Transverse colon (tissue), 4 donors: ENCODE measurements at regions not wholly inside any gene's neighbourhood (a gene's known extent, or its start where the extent isn't known, plus 50 kb on each side); places are given as distances from the start of the nearest gene placed in this dataset.

Source experiments
- POLR2A ChIP-seq: fragments of 450-650 bp; IDR thresholded peaks from one replicate; pipeline ENCODE4 v1.6.1; 2016; ENCODE audit warnings: antibody characterized with exemption, mild to moderate bottlenecking, moderate library complexity
- POLR2AphosphoS5 ChIP-seq, 3 donors: sonication (generic); formaldehyde crosslinking; IDR thresholded peaks; one replicate each; pipeline ENCODE4 v1.6.1; 2016; ENCODE audit warnings: antibody characterized with exemption in 3 of 3
- TF ChIP-seq, protein P1 (sequence below), 5 experiments: fragments of 200-600 bp in 3 of 5; fragments of 450-650 bp in 2 of 5; sonication (generic) in 3 of 5; IDR thresholded peaks; 1 replicate in 2 of 5; 2 replicates in 3 of 5; pipeline ENCODE4 v1.5.1; 2016 to 2017; ENCODE audit warnings: antibody characterized with exemption in 5 of 5, inconsistent platforms in 3 of 5, mild to moderate bottlenecking in 2 of 5, moderate library complexity in 1 of 5

DNA sequence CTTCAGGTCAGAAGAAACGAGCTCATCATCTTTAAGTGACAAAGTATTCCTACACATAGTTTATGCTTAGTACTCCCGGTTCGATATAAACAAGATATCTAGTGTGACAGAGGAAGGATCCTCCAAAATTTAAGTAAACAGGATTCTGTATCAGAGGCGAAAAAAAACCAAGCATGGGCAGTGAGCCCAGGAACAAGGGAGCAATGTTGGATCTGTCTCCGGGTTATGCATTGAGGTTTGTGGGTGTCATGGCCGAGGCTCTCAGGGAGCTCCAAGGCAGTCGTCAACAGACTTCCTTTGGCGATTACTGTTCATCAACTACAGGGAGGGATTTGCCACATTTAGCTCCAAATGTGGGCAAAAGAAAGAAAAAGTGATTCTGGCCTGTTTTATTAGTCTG lies 319.5 kb downstream of the CBLN4 start:
- TF ChIP-seq, protein P1, sequence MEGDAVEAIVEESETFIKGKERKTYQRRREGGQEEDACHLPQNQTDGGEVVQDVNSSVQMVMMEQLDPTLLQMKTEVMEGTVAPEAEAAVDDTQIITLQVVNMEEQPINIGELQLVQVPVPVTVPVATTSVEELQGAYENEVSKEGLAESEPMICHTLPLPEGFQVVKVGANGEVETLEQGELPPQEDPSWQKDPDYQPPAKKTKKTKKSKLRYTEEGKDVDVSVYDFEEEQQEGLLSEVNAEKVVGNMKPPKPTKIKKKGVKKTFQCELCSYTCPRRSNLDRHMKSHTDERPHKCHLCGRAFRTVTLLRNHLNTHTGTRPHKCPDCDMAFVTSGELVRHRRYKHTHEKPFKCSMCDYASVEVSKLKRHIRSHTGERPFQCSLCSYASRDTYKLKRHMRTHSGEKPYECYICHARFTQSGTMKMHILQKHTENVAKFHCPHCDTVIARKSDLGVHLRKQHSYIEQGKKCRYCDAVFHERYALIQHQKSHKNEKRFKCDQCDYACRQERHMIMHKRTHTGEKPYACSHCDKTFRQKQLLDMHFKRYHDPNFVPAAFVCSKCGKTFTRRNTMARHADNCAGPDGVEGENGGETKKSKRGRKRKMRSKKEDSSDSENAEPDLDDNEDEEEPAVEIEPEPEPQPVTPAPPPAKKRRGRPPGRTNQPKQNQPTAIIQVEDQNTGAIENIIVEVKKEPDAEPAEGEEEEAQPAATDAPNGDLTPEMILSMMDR (IDR thresholded peaks at IDR 0.05) = no peak
- TF ChIP-seq POLR2A = no peak
- TF ChIP-seq POLR2AphosphoS5 (IDR thresholded peaks at IDR 0.05) = no peak
